ENCODE measurements at regions not wholly inside any gene's neighbourhood (a gene's known extent, or its start where the extent isn't known, plus 50 kb on each side); places are given as distances from the start of the nearest gene placed in this dataset.
"Not testable (repeated sequence)": the region's sequence is repeated elsewhere in the genome, so short reads cannot be mapped to it uniquely, and the experiment has no call there.

- peak; percentile 71 for TF ChIP-seq CTCF (IDR thresholded peaks at IDR 0.05; ENCODE audit: borderline replicate concordance)
- DNase-seq; H3K27ac ChIP-seq (replicated peaks); H3K4me3 ChIP-seq; intact Hi-C loops (cut with micrococcal nuclease); H3K4me1 ChIP-seq; H3K36me3 ChIP-seq; H3K9me3 ChIP-seq (replicated peaks): not testable (repeated sequence)
- H3K27me3 ChIP-seq (ENCODE audit: low read depth), result peaks cover 20% of the 10 kb centered on the region
Measured at GRCh38 chr6:40823917-40824891, 214.8 kb downstream of the UNC5CL start.

- no peak overlapping the region for H3K4me3 ChIP-seq
- H3K4me1 ChIP-seq, result no peaks in the 10 kb centered on the region
- intact Hi-C loops (cut with micrococcal nuclease), result no loop called here
- no peak overlapping the region for H3K27ac ChIP-seq (replicated peaks)
- TF ChIP-seq CTCF (IDR thresholded peaks at IDR 0.05; ENCODE audit: borderline replicate concordance), result no peak
- H3K27me3 ChIP-seq (ENCODE audit: low read depth), result peaks cover 11% of the 10 kb centered on the region
- no peaks in the 10 kb centered on the region for H3K9me3 ChIP-seq (replicated peaks)
- no peaks in the 10 kb centered on the region for H3K36me3 ChIP-seq
- DNase-seq, result no peak
Measured at GRCh38 chr6:40822619-40823018, 216.4 kb downstream of the UNC5CL start.

- Histone ChIP-seq H3K9me3 (replicated peaks) (no peaks in the 10 kb centered on the region), H3K4me1 (no peaks in the 10 kb centered on the region), H3K27me3 (ENCODE audit: low read depth) (peaks cover 9% of the 10 kb centered on the region), H3K27ac (replicated peaks) (no peak overlapping the region), H3K36me3 (no peaks in the 10 kb centered on the region), H3K4me3 (no peak overlapping the region)
- intact Hi-C loops (cut with micrococcal nuclease), result no loop called here
- TF ChIP-seq CTCF (IDR thresholded peaks at IDR 0.05; ENCODE audit: borderline replicate concordance), result no peak
- no peak for DNase-seq
Measured at GRCh38 chr6:40819182-40819834, 219.7 kb downstream of the UNC5CL start.

DNA sequence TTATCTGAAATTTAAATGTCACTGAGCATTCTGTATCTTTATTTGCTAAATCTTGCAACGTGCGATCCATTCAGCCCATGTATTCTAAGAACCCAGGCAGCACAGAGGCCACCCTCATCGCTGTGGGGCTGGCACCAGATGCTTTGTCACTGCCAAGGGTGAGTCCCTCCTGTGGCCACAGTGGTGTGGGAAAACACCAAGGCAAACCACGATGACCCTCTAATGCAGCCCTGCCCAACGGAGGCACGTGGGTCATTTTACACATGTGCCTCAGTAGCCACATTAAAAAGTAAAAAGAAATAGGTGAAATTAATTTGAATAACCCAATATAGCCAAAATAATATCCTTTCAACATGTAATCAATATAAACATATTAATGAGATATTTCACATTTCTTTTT lies 221.7 kb downstream of the UNC5CL start:
- intact Hi-C loops (cut with micrococcal nuclease), result no loop called here
- DNase-seq, result no peak
- no peak for TF ChIP-seq CTCF (IDR thresholded peaks at IDR 0.05; ENCODE audit: borderline replicate concordance)
- Histone ChIP-seq H3K4me3 (no peak overlapping the region), H3K27ac (replicated peaks) (no peak overlapping the region), H3K9me3 (replicated peaks) (no peaks in the 10 kb centered on the region), H3K27me3 (ENCODE audit: low read depth) (peaks cover 9% of the 10 kb centered on the region), H3K36me3 (no peaks in the 10 kb centered on the region), H3K4me1 (no peaks in the 10 kb centered on the region)

GRCh38 chr6:40816601-40817000 lies 222.4 kb downstream of the UNC5CL start:
- Histone ChIP-seq H3K4me3 (no peak overlapping the region), H3K27ac (replicated peaks) (no peak overlapping the region), H3K4me1 (no peaks in the 10 kb centered on the region), H3K36me3 (no peaks in the 10 kb centered on the region), H3K27me3 (ENCODE audit: low read depth) (peaks cover 9% of the 10 kb centered on the region), H3K9me3 (replicated peaks) (no peaks in the 10 kb centered on the region)
- intact Hi-C loops (cut with micrococcal nuclease), result no loop called here
- no peak for TF ChIP-seq CTCF (IDR thresholded peaks at IDR 0.05; ENCODE audit: borderline replicate concordance)
- no peak for DNase-seq

Data from left ventricle myocardium inferior (tissue), 1 donor.